ENCODE measurements at regions not wholly inside any gene's neighbourhood (a gene's known extent, or its start where the extent isn't known, plus 50 kb on each side); places are given as distances from the start of the nearest gene placed in this dataset.
"Not testable (repeated sequence)": the region's sequence is repeated elsewhere in the genome, so short reads cannot be mapped to it uniquely, and the experiment has no call there.

- no peak for DNase-seq (ENCODE audit: low spot score)
- intact Hi-C loops (cut with DNase I), result loop anchor here (5.0 kb wide), 1 partner anchor 1425 kb away; no protein-coding TSS in a partner anchor
- ATAC-seq, result no peak
Observed at GRCh38 chr2:191476901-191477300, 201.0 kb upstream of the NABP1 start.

- intact Hi-C loops (cut with DNase I), result loop anchor here (5.0 kb wide), 1 partner anchor 1423 kb away; no protein-coding TSS in a partner anchor
- peak; percentile 69 for DNase-seq (ENCODE audit: low spot score)
- peak; percentile 98 for ATAC-seq
Observed at GRCh38 chr2:191478799-191479679, 198.9 kb upstream of the NABP1 start.

GRCh38 chr2:191479680-191480023, 198.3 kb upstream of the NABP1 start:
- DNase-seq (ENCODE audit: low spot score), result no peak
- ATAC-seq, result no peak
- intact Hi-C loops (cut with DNase I), result loop anchor here (5.0 kb wide), 1 partner anchor 1423 kb away; no protein-coding TSS in a partner anchor

- ATAC-seq, result no peak
- intact Hi-C loops (cut with DNase I), result no loop called here
- DNase-seq (ENCODE audit: low spot score), result no peak
Observed at GRCh38 chr2:191481305-191482070, 196.4 kb upstream of the NABP1 start.

GRCh38 chr2:191483117-191483516, 194.8 kb upstream of the NABP1 start:
- ATAC-seq, result no peak
- intact Hi-C loops (cut with DNase I), result no loop called here
- DNase-seq (ENCODE audit: low spot score), result no peak

- intact Hi-C loops (cut with DNase I), result no loop called here
- ATAC-seq (no peak), DNase-seq (ENCODE audit: low spot score) (no peak)
Observed at GRCh38 chr2:191486584-191487320, 191.2 kb upstream of the NABP1 start.

- ATAC-seq (no peak), DNase-seq (ENCODE audit: low spot score) (no peak)
- intact Hi-C loops (cut with DNase I), result no loop called here
Observed at GRCh38 chr2:191488135-191488534, 189.8 kb upstream of the NABP1 start.

- ATAC-seq, result no peak
- intact Hi-C loops (cut with DNase I), result no loop called here
- no peak for DNase-seq (ENCODE audit: low spot score)
Observed at GRCh38 chr2:191489177-191489576, 188.8 kb upstream of the NABP1 start.

GRCh38 chr2:191496838-191497237, 181.1 kb upstream of the NABP1 start:
- intact Hi-C loops (cut with DNase I), result no loop called here
- DNase-seq (ENCODE audit: low spot score) (no peak), ATAC-seq (no peak)

GRCh38 chr2:191497822-191498221, 180.1 kb upstream of the NABP1 start:
- no peak for ATAC-seq
- intact Hi-C loops (cut with DNase I), result no loop called here
- no peak for DNase-seq (ENCODE audit: low spot score)

- ATAC-seq, result no peak
- intact Hi-C loops (cut with DNase I), result no loop called here
- no peak for DNase-seq (ENCODE audit: low spot score)
Observed at GRCh38 chr2:191499050-191499449, 178.9 kb upstream of the NABP1 start.

- intact Hi-C loops (cut with DNase I), result loop anchor here (5.0 kb wide), 1 partner anchor 253 kb away; the partner anchor contains the start of gene MYO1B
- DNase-seq (ENCODE audit: low spot score), result no peak
- peak; percentile 64 for ATAC-seq
Observed at GRCh38 chr2:191499874-191500565, 177.9 kb upstream of the NABP1 start.

GRCh38 chr2:191500566-191500883, 177.4 kb upstream of the NABP1 start:
- intact Hi-C loops (cut with DNase I), result loop anchor here (5.0 kb wide), 1 partner anchor 253 kb away; the partner anchor contains the start of gene MYO1B
- DNase-seq (ENCODE audit: low spot score) (no peak), ATAC-seq (peak; percentile 45)

GRCh38 chr2:191500884-191501560, 176.9 kb upstream of the NABP1 start:
- DNase-seq (ENCODE audit: low spot score), result no peak
- peak; percentile 56 for ATAC-seq
- intact Hi-C loops (cut with DNase I), result loop anchor here (5.0 kb wide), 1 partner anchor 254 kb away; the partner anchor contains the start of gene MYO1B

- DNase-seq (ENCODE audit: low spot score) (no peak), ATAC-seq (peak; percentile 73)
- intact Hi-C loops (cut with DNase I), result loop anchor here (5.0 kb wide), 1 partner anchor 254 kb away; the partner anchor contains the start of gene MYO1B
Observed at GRCh38 chr2:191501561-191502168, 176.3 kb upstream of the NABP1 start.

- ATAC-seq, result no peak
- no peak for DNase-seq (ENCODE audit: low spot score)
- intact Hi-C loops (cut with DNase I), result no loop called here
Observed at GRCh38 chr2:191506515-191506914, 171.4 kb upstream of the NABP1 start.

- DNase-seq (ENCODE audit: low spot score); intact Hi-C loops (cut with DNase I); ATAC-seq: not testable (repeated sequence)
Observed at GRCh38 chr2:191507252-191507853, 170.6 kb upstream of the NABP1 start.

Data from sciatic nerve (tissue), 2 donors.